DND-41 (cell line): ENCODE measurements at regions not wholly inside any gene's neighbourhood (a gene's known extent, or its start where the extent isn't known, plus 50 kb on each side); places are given as distances from the start of the nearest gene placed in this dataset.

ENCODE experiments used
- ATAC-seq: fragments of 200-7000 bp; cut with Tn5 transposase; 3 replicates; pipeline ENCODE4 v1.9.1; 2021; ENCODE audit warnings: low read depth; ENCODE audit not compliant: insufficient read depth
- DNase-seq: peaks from one replicate; pipeline ENCODE4 v3.0.0-alpha.2; 2020
- H2AFZ ChIP-seq: 2 replicates; pipeline ENCODE4 v1.6.0; 2012; ENCODE audit warnings: low read depth, low read length
- H3K27ac ChIP-seq: 2 replicates; pipeline ENCODE4 v1.5.1; 2012; ENCODE audit warnings: low read length, inconsistent platforms
- H3K27me3 ChIP-seq: fragments of 200-600 bp; sonication (generic); 2 replicates; pipeline ENCODE4 v1.6.0; 2012; ENCODE audit warnings: low read length, mild to moderate bottlenecking, inconsistent platforms; ENCODE audit not compliant: insufficient read depth, poor library complexity
- H3K36me3 ChIP-seq: 2 replicates; pipeline ENCODE4 v1.5.1; 2012; ENCODE audit warnings: low read length, inconsistent platforms; ENCODE audit not compliant: insufficient read depth
- H3K4me1 ChIP-seq: 2 replicates; pipeline ENCODE4 v1.5.1; 2012; ENCODE audit warnings: mild to moderate bottlenecking, low read length; ENCODE audit not compliant: insufficient read depth
- H3K4me2 ChIP-seq: 2 replicates; pipeline ENCODE4 v1.6.0; 2012; ENCODE audit warnings: mild to moderate bottlenecking, moderate library complexity, low read length, inconsistent platforms; ENCODE audit not compliant: insufficient read depth
- H3K4me3 ChIP-seq, 2 experiments: fragments of 200-600 bp in 1 of 2; shearing (Covaris generic) in 1 of 2; 2 replicates each; pipeline ENCODE4 v1.5.1; 2012 to 2016; ENCODE audit warnings: inconsistent platforms in 2 of 2, low read length in 2 of 2, mild to moderate bottlenecking in 2 of 2, low read depth in 1 of 2, moderate library complexity in 1 of 2
- H3K79me2 ChIP-seq: 2 replicates; pipeline ENCODE4 v1.6.0; 2012; ENCODE audit warnings: low read length, inconsistent platforms; ENCODE audit not compliant: insufficient read depth
- H3K9ac ChIP-seq: 2 replicates; pipeline ENCODE4 v1.6.0; 2012; ENCODE audit warnings: low read depth, mild to moderate bottlenecking, inconsistent platforms, low read length, moderate library complexity
- H3K9me3 ChIP-seq: 2 replicates; pipeline ENCODE4 v1.5.1; 2012; ENCODE audit warnings: low read length, moderate library complexity, mild to moderate bottlenecking, inconsistent platforms; ENCODE audit not compliant: insufficient read depth, severe bottlenecking
- H4K20me1 ChIP-seq: 2 replicates; pipeline ENCODE4 v1.6.0; 2012; ENCODE audit warnings: low read length; ENCODE audit not compliant: insufficient read depth
- EZH2 ChIP-seq: IDR thresholded peaks from 3 replicates; pipeline ENCODE4 v1.6.1; 2012; ENCODE audit warnings: borderline replicate concordance, low read depth, mild to moderate bottlenecking, moderate library complexity, low read length, inconsistent platforms; ENCODE audit not compliant: severe bottlenecking
- TF ChIP-seq, protein P1 (sequence below): IDR thresholded peaks from 2 replicates; pipeline ENCODE4 v1.5.1; 2012; ENCODE audit warnings: borderline replicate concordance, low read length, moderate library complexity, mild to moderate bottlenecking; ENCODE audit not compliant: poor library complexity, severe bottlenecking; ENCODE audit errors: extremely low read depth

DNA sequence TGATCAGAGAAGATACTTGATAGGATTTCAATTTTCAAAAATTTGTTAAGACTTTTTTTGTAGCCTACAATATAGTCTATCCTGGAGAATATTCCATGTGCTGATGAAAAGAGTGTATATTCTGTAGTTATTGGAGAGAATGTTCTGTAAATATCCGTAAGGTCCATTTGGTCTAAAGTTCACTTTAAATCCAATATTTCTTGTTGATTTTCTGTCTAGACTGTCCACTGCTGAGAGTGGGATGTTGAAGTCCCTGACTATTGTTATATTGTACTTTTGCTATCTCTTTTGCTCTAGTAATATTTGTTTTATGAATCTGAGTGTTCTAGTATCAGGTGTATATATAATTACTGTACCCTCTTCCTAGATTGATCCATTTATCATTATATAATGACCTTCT lies 406.2 kb upstream of the CNTN4 start:
- Histone ChIP-seq H3K27ac (no peak overlapping the region), H3K4me1 (no peaks in the 10 kb centered on the region), H2AFZ (no peak overlapping the region), H3K4me3 (no peak overlapping the region), H3K27me3 (no peaks in the 10 kb centered on the region), H3K4me2 (no peak overlapping the region), H3K36me3 (no peaks in the 10 kb centered on the region), H4K20me1 (no peaks in the 10 kb centered on the region), H3K9ac (no peak overlapping the region), H3K79me2 (no peaks in the 10 kb centered on the region), H3K9me3 (no peaks in the 10 kb centered on the region)
- no peak for DNase-seq
- no peak for ATAC-seq
- TF ChIP-seq, protein P1, sequence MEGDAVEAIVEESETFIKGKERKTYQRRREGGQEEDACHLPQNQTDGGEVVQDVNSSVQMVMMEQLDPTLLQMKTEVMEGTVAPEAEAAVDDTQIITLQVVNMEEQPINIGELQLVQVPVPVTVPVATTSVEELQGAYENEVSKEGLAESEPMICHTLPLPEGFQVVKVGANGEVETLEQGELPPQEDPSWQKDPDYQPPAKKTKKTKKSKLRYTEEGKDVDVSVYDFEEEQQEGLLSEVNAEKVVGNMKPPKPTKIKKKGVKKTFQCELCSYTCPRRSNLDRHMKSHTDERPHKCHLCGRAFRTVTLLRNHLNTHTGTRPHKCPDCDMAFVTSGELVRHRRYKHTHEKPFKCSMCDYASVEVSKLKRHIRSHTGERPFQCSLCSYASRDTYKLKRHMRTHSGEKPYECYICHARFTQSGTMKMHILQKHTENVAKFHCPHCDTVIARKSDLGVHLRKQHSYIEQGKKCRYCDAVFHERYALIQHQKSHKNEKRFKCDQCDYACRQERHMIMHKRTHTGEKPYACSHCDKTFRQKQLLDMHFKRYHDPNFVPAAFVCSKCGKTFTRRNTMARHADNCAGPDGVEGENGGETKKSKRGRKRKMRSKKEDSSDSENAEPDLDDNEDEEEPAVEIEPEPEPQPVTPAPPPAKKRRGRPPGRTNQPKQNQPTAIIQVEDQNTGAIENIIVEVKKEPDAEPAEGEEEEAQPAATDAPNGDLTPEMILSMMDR = no peak
- TF ChIP-seq EZH2 = no peak

DNA sequence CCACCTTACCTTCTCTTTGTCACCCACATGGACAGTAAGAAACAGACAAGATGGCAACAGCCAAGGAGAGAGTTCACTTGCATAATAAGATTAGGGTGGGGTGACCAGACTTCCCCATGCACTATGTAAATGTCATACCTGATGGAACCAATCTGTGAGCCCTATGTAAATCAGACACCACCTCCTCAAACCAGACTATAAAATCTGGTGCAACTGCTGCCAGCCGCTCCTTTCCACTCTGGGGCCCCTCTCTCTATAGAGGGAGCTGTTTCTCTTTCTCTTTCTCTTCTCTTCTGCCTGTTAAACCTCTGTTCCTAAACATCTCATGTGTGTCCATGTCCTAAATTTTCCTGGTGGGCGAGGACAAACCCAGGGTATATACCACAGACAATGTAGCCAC lies 405.5 kb upstream of the CNTN4 start:
- no peak overlapping the region for H3K4me2 ChIP-seq
- no peak overlapping the region for H3K27ac ChIP-seq
- no peaks in the 10 kb centered on the region for H3K9me3 ChIP-seq
- no peak overlapping the region for H3K9ac ChIP-seq
- ATAC-seq = no peak
- no peaks in the 10 kb centered on the region for H3K27me3 ChIP-seq
- no peaks in the 10 kb centered on the region for H4K20me1 ChIP-seq
- H3K79me2 ChIP-seq = no peaks in the 10 kb centered on the region
- no peaks in the 10 kb centered on the region for H3K4me1 ChIP-seq
- H3K36me3 ChIP-seq = no peaks in the 10 kb centered on the region
- H3K4me3 ChIP-seq = no peak overlapping the region
- TF ChIP-seq, protein P1 = no peak
- TF ChIP-seq EZH2 = no peak
- DNase-seq = no peak
- H2AFZ ChIP-seq = no peak overlapping the region

DNA sequence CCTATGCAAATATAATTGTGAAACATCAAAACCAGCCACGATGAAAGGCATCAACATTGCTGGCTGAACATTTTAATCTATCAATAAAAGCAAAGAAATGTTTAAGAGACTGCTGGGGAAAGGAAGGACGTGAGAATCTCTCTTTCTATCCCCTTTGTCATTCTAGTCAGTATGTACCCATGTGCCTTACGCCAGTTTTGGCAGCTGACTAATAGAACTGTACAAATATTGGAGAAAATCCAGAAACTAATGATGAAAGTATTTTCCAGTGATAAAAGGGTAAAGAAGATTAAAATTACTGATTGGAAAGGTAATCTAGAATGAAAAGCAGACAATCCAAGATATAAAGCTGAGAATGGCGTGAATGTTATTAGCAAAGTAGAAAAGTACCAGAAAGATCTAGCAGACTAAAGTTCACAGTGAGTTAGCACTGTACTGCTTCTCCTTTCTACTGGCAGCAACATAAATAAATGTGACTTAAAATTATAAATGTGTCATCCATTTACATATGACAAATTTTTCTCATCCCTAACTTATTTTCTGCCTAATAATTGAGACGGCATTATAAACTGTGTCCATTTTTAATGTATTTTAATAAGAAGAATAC lies 401.9 kb upstream of the CNTN4 start:
- no peaks in the 10 kb centered on the region for H3K27me3 ChIP-seq
- no peaks in the 10 kb centered on the region for H3K79me2 ChIP-seq
- no peak overlapping the region for H2AFZ ChIP-seq
- DNase-seq = no peak
- no peak for TF ChIP-seq EZH2
- TF ChIP-seq, protein P1 = no peak
- no peak overlapping the region for H3K9ac ChIP-seq
- no peaks in the 10 kb centered on the region for H3K4me1 ChIP-seq
- H3K27ac ChIP-seq = no peak overlapping the region
- H3K9me3 ChIP-seq = peaks cover 3% of the 10 kb centered on the region
- no peak for ATAC-seq
- H4K20me1 ChIP-seq = no peaks in the 10 kb centered on the region
- H3K4me3 ChIP-seq = no peak overlapping the region
- no peak overlapping the region for H3K4me2 ChIP-seq
- H3K36me3 ChIP-seq = no peaks in the 10 kb centered on the region
